Immature natural killer cell (primary cell): ENCODE measurements at regions not wholly inside any gene's neighbourhood (a gene's known extent, or its start where the extent isn't known, plus 50 kb on each side); places are given as distances from the start of the nearest gene placed in this dataset.
A peak's percentile ranks its signal among the peaks of the same experiment; 100 is the strongest.
"Not testable (repeated sequence)": the region's sequence is repeated elsewhere in the genome, so short reads cannot be mapped to it uniquely, and the experiment has no call there.

Experiments
- DNase-seq, 3 donors: peaks; one replicate each; pipeline ENCODE4 v3.0.0; 2022; ENCODE audit warnings: mixed read lengths in 1 of 3
- H3K27ac Mint-ChIP-seq, 6 donors: one replicate each; pipeline ENCODE4 v1.8.0; 2020; ENCODE audit warnings: mixed read lengths in 6 of 6, mild to moderate bottlenecking in 5 of 6, inconsistent platforms in 4 of 6, moderate library complexity in 3 of 6
- H3K27me3 Mint-ChIP-seq, 3 donors: one replicate each; pipeline ENCODE4 v1.8.0; 2020 to 2021; ENCODE audit warnings: low read depth in 3 of 3, mild to moderate bottlenecking in 3 of 3, mixed read lengths in 3 of 3, moderate library complexity in 3 of 3, inconsistent platforms in 1 of 3
- H3K36me3 Mint-ChIP-seq, 3 donors: one replicate each; pipeline ENCODE4 v1.8.0; 2020; ENCODE audit warnings: mixed read lengths in 3 of 3, inconsistent platforms in 2 of 3, mild to moderate bottlenecking in 2 of 3
- H3K4me1 Mint-ChIP-seq, 2 donors: one replicate each; pipeline ENCODE4 v1.8.0; 2020; ENCODE audit warnings: inconsistent platforms in 2 of 2, mild to moderate bottlenecking in 2 of 2, mixed read lengths in 2 of 2, moderate library complexity in 1 of 2
- H3K4me3 Mint-ChIP-seq, 5 donors: one replicate each; pipeline ENCODE4 v1.8.0; 2020; ENCODE audit warnings: mild to moderate bottlenecking in 5 of 5, mixed read lengths in 5 of 5, inconsistent platforms in 3 of 5, moderate library complexity in 3 of 5
- H3K9me3 Mint-ChIP-seq, 6 donors: one replicate each; pipeline ENCODE4 v1.8.0; 2020; ENCODE audit warnings: mild to moderate bottlenecking in 6 of 6, mixed read lengths in 6 of 6, inconsistent platforms in 4 of 6, moderate library complexity in 3 of 6

GRCh38 chr10:87416892-87417291 is 59.3 kb downstream of the NUTM2D start:
- not testable (repeated sequence) for H3K4me3 Mint-ChIP-seq, H3K4me1 Mint-ChIP-seq, H3K9me3 Mint-ChIP-seq, DNase-seq, H3K27ac Mint-ChIP-seq, H3K27me3 Mint-ChIP-seq, H3K36me3 Mint-ChIP-seq

GRCh38 chr10:87422641-87423040 is 65.1 kb downstream of the NUTM2D start:
- not testable (repeated sequence) for H3K27me3 Mint-ChIP-seq, H3K36me3 Mint-ChIP-seq, H3K9me3 Mint-ChIP-seq, H3K4me1 Mint-ChIP-seq, DNase-seq, H3K4me3 Mint-ChIP-seq, H3K27ac Mint-ChIP-seq

DNA sequence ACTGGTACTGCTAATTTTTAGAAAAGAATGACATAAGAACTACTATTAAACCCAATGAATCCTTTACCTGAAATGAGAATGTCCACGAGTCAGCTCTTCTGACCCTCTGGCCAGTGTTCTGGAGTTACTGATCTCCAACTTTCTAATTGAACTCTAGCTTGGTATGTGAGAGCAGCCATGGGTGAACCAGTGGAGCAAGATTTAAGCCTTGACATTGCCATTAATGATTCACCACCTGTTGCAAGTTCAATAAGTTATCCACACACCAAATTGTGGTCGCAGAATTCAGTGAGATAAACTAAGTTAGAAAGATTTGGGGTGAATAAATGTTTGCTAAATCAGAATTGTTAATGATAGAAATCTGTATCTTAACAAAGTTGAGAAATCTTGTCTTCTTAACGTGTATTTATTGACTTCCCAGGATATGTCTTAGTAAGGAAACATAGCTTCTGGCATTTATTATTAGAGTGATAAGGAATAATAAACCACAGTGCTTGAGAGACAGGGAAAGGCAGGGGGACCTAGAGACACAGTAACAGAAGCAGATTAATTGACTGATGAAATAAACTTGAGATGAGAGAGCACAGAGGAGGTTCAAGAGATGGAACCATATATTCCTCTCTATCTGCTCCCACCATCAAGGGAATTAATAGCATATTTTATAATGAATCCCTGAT is 67.3 kb downstream of the NUTM2D start:
- H3K27me3 Mint-ChIP-seq, H3K4me1 Mint-ChIP-seq, H3K27ac Mint-ChIP-seq, DNase-seq, H3K36me3 Mint-ChIP-seq, H3K9me3 Mint-ChIP-seq, H3K4me3 Mint-ChIP-seq: not testable (repeated sequence)

DNA sequence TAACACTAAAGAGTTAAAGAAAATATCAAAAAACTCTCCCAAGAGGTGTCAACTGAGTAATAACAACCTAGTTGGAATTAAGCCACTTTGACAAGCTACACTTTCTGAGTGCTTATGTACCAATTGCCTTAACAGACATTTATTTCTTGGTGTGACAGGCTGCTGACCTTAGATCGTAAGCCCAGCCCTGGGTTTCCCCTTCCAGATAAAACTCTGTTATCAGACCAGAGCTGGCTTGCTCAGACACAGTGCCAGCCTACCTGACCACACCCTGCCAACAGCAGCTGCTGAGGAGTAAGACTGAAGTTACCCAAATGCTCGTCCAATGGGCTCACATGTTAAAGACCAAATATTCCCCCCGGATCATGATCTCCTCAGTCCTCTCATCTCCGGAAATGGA is 70.9 kb upstream of the MINPP1 start:
- H3K4me1 Mint-ChIP-seq, DNase-seq, H3K9me3 Mint-ChIP-seq, H3K36me3 Mint-ChIP-seq, H3K27me3 Mint-ChIP-seq, H3K4me3 Mint-ChIP-seq, H3K27ac Mint-ChIP-seq: not testable (repeated sequence)

DNA sequence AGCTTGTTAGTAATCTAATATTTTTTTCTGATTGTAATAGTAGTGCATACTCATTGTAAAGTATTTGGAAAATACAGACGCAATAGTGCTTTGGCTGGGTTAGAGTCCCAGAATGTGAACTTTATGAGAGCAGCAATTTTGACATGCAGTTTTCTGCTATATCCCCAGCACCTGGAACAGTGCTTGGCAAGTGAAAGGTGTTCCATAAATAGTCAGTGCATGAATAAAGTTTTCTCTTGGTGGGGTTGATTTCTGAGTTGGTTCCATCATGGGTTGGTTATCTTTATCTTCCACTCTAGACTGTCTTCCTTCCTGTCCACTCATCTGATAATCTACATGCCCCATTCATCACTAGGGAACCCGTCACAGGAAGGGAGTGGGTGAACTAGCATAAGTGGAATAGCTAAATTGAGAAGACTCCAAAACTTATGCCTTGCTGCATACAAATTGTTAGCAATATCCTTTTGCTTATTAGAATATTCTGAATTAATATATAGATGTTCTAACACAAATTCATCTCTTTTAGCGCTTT is 69.3 kb upstream of the MINPP1 start:
- H3K4me3 Mint-ChIP-seq, H3K36me3 Mint-ChIP-seq, DNase-seq, H3K4me1 Mint-ChIP-seq, H3K27ac Mint-ChIP-seq, H3K9me3 Mint-ChIP-seq, H3K27me3 Mint-ChIP-seq: not testable (repeated sequence)

DNA sequence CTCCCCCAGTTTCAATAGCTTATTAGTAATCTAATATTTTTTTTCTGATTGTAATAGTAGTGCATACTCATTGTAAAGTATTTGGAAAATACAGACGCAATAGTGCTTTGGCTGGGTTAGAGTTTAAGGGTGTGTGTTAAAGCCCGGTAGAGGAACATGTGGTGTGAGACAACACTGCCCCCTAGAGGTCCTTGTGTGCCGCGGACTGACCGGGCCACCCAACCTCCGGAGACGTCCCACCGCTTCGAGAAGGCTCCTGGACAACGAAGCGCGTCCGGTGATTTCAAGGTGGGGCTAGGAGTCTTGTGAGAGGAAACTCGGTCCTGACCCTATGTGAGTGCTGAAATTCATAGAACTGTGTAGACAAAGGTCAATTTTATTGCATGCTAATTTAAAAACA is 68.6 kb upstream of the MINPP1 start:
- not testable (repeated sequence) for H3K27ac Mint-ChIP-seq, H3K9me3 Mint-ChIP-seq, H3K4me1 Mint-ChIP-seq, H3K36me3 Mint-ChIP-seq, H3K27me3 Mint-ChIP-seq, H3K4me3 Mint-ChIP-seq
- peak in 2 of 3 donors; percentile 10 to 34 for DNase-seq

DNA sequence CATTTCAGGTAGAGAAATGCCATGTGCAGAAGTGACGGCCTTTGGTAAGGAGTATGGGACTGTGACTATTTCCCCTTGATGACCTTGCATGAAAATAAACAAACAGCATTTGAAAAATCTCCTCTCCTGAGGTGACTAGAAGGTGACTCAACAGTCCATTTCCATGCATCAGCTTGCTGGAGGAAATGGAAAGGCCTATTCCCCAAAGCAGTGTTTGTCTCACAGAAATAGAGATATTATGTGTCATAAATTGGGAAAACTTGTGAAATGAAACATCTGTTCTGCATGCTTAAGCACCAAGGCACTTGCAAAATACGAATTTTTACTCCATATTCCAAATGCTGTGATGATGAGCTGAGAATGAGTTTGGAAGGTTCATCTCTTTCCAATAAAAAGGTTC is 67.2 kb upstream of the MINPP1 start:
- H3K27me3 Mint-ChIP-seq, H3K4me3 Mint-ChIP-seq, DNase-seq, H3K36me3 Mint-ChIP-seq, H3K9me3 Mint-ChIP-seq, H3K27ac Mint-ChIP-seq, H3K4me1 Mint-ChIP-seq: not testable (repeated sequence)
